Neutrophil (primary cell): ENCODE measurements at regions not wholly inside any gene's neighbourhood (a gene's known extent, or its start where the extent isn't known, plus 50 kb on each side); places are given as distances from the start of the nearest gene placed in this dataset.
"Not testable (repeated sequence)": the region's sequence is repeated elsewhere in the genome, so short reads cannot be mapped to it uniquely, and the experiment has no call there.

Experiments used
- H3K27ac ChIP-seq: fragments of 200-600 bp; sonication (generic); 2 replicates; pipeline ENCODE4 v1.5.1; 2016; ENCODE audit warnings: mild to moderate bottlenecking, moderate library complexity
- H3K27me3 ChIP-seq: fragments of 200-600 bp; sonication (generic); 2 replicates; pipeline ENCODE4 v1.6.0; 2016; ENCODE audit warnings: mild to moderate bottlenecking
- H3K36me3 ChIP-seq: fragments of 200-600 bp; sonication (generic); 2 replicates; pipeline ENCODE4 v1.5.1; 2017
- H3K4me1 ChIP-seq, 2 experiments: fragments of 200-600 bp in 1 of 2; sonication (generic) in 1 of 2; 1 replicate in 1 of 2; 2 replicates in 1 of 2; pipeline versions ENCODE4 v1.5.1 to v1.6.1; 2013 to 2016; ENCODE audit warnings: low read depth in 1 of 2, low read length in 1 of 2, mild to moderate bottlenecking in 1 of 2, moderate library complexity in 1 of 2; ENCODE audit not compliant: control insufficient read depth in 1 of 2, insufficient read depth in 1 of 2
- H3K4me3 ChIP-seq, 2 experiments: fragments of 200-600 bp in 1 of 2; sonication (generic) in 1 of 2; 1 replicate in 1 of 2; 2 replicates in 1 of 2; pipeline ENCODE4 v1.5.1; 2013 to 2016; ENCODE audit warnings: low read depth in 1 of 2, low read length in 1 of 2, mild to moderate bottlenecking in 1 of 2, moderate library complexity in 1 of 2
- H3K9me3 ChIP-seq: fragments of 200-600 bp; sonication (generic); 2 replicates; pipeline ENCODE4 v1.5.1; 2016
- TF ChIP-seq, protein P1 (sequence below): fragments of 200-600 bp; sonication (generic); IDR thresholded peaks from 2 replicates; pipeline ENCODE4 v1.5.1; 2016; ENCODE audit warnings: antibody characterized with exemption

- Histone ChIP-seq H3K27ac (no peak overlapping the region), H3K36me3 (no peaks in the 10 kb centered on the region), H3K27me3 (no peaks in the 10 kb centered on the region), H3K4me3 (no peak overlapping the region), H3K9me3 (no peaks in the 10 kb centered on the region), H3K4me1 (no peaks in the 10 kb centered on the region)
- TF ChIP-seq, protein P1, sequence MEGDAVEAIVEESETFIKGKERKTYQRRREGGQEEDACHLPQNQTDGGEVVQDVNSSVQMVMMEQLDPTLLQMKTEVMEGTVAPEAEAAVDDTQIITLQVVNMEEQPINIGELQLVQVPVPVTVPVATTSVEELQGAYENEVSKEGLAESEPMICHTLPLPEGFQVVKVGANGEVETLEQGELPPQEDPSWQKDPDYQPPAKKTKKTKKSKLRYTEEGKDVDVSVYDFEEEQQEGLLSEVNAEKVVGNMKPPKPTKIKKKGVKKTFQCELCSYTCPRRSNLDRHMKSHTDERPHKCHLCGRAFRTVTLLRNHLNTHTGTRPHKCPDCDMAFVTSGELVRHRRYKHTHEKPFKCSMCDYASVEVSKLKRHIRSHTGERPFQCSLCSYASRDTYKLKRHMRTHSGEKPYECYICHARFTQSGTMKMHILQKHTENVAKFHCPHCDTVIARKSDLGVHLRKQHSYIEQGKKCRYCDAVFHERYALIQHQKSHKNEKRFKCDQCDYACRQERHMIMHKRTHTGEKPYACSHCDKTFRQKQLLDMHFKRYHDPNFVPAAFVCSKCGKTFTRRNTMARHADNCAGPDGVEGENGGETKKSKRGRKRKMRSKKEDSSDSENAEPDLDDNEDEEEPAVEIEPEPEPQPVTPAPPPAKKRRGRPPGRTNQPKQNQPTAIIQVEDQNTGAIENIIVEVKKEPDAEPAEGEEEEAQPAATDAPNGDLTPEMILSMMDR: no peak
These were observed 171.4 kb downstream of the CRLF2 start for GRCh38 chrX:1041091-1041490.

DNA sequence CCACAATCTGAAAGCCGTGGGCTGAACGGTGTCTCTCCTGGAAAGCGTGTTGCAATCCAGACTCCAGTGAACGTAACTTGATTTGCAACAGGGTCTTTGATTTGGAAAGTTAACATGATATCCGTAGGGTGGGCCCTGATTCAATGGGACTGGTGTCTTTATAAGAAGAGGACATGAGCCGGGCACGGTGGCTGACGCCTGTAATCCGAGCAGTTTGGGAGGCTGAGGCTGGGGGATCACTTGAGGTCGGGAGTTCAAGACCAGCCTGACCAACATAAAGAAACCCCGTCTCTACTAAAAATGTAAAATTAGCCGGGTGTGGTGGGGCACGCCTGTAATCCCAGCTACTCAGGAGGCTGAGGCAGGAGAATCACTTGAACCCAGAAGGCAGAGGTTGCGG is 176.5 kb downstream of the CRLF2 start:
- not testable (repeated sequence) for H3K27me3 ChIP-seq, H3K4me3 ChIP-seq, H3K4me1 ChIP-seq, H3K9me3 ChIP-seq, H3K36me3 ChIP-seq, H3K27ac ChIP-seq

- Histone ChIP-seq H3K4me3 (no peak overlapping the region), H3K9me3 (no peaks in the 10 kb centered on the region)
These were observed 177.2 kb downstream of the CRLF2 start for GRCh38 chrX:1035206-1035605.

GRCh38 chrX:1034717-1035116 is 177.7 kb downstream of the CRLF2 start:
- no peak overlapping the region for H3K27ac ChIP-seq
- H3K4me3 ChIP-seq: no peak overlapping the region
- no peaks in the 10 kb centered on the region for H3K4me1 ChIP-seq
- H3K36me3 ChIP-seq: no peaks in the 10 kb centered on the region
- H3K27me3 ChIP-seq: no peaks in the 10 kb centered on the region
- no peaks in the 10 kb centered on the region for H3K9me3 ChIP-seq
- TF ChIP-seq, protein P1: no peak

More at GRCh38 chrX:1035206-1035605, 177.2 kb downstream of the CRLF2 start:
- TF ChIP-seq, protein P1: no peak
- Histone ChIP-seq H3K36me3 (no peaks in the 10 kb centered on the region), H3K27me3 (no peaks in the 10 kb centered on the region), H3K27ac (no peak overlapping the region), H3K4me1 (no peaks in the 10 kb centered on the region)

DNA sequence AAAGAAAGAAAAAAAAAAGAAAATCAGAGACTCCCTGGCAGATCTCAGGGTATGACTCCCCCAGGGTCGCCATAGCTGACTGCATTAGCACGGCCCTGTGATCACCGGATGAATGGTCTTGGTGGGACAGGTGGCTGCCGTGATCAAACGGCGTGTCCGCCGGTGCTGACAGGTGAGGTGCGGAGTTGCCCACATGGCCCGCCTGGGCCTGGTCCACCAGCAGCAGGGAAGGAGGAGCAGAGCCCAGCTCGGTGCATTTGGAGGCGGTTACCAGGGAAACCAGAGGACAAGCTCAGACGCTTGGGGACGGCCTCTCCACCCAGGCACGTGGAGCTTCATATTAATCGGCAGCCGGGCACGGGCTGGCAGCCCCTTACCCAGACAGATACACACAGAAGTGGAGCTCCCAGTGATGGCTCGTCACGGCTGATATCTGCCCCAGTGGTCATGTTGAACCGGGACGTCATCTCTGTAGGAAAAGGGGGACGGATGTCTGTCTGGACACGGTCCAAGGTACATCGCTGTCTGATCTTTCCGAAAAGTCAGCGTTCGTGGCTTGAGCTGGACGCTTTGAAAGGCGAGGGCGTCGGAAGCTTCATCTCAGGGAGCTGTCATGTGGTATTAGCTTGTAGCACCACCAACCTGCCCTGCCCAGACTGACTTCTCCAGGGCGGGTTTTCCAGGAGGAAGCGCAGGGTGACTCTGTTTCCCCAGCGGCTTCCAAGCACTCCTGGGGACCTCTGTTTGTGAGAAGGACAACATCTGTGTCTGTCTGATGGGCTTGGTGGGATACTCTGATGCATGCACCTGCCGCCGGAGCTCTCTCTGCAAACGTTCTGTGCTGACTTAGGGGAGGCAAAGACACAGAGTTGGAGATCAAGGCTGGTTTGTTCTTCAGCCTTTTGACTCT is 180.7 kb downstream of the CRLF2 start:
- no peak overlapping the region for H3K4me3 ChIP-seq
- no peaks in the 10 kb centered on the region for H3K9me3 ChIP-seq
- TF ChIP-seq, protein P1: no peak

DNA sequence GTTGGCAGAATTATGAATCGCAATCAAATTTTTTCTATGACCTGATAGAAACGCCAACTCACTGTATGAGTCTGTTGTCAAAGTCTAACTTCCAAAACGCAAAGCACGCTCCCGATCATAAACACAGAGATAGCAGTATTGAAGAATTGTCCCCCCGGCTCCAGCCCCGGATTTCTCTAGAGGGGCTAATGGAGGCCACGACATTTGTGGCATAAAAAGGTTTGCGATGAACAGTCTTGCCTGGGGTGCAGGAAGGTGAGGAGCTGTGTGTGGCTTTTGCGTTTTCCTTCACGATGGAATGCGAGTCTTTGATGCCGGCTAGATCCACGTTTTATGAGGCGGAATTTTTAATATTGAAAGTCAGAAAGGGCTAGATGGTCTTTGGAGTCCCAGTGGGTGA is 183.0 kb downstream of the CRLF2 start:
- H3K36me3 ChIP-seq: no peaks in the 10 kb centered on the region
- no peaks in the 10 kb centered on the region for H3K27me3 ChIP-seq
- H3K4me1 ChIP-seq: peaks cover 15 to 18% of the 10 kb centered on the region in 2 experiments
- no peaks in the 10 kb centered on the region for H3K9me3 ChIP-seq
- TF ChIP-seq, protein P1: no peak
- no peak overlapping the region for H3K27ac ChIP-seq
- no peak overlapping the region for H3K4me3 ChIP-seq

More for the DNA sequence above, 180.7 kb downstream of the CRLF2 start:
- no peaks in the 10 kb centered on the region for H3K27me3 ChIP-seq
- H3K27ac ChIP-seq: no peak overlapping the region
- H3K36me3 ChIP-seq: no peaks in the 10 kb centered on the region
- peaks cover 4 to 7% of the 10 kb centered on the region in 2 experiments for H3K4me1 ChIP-seq
